Tibial nerve (tissue), 4 donors: ENCODE measurements at regions not wholly inside any gene's neighbourhood (a gene's known extent, or its start where the extent isn't known, plus 50 kb on each side); places are given as distances from the start of the nearest gene placed in this dataset.

ENCODE experiments used
- DNase-seq, 2 donors: peaks; one replicate each; pipeline ENCODE4 v3.0.0-alpha.2; 2019; ENCODE audit warnings: low spot score in 2 of 2
- H3K27ac ChIP-seq, 4 donors: fragments of 200-600 bp; sonication (generic) in 3 of 4; one replicate each; pipeline ENCODE4 v1.5.1; 2017 to 2019; ENCODE audit warnings: mild to moderate bottlenecking in 1 of 4
- H3K27me3 ChIP-seq, 2 donors: fragments of 200-600 bp; sonication (generic) in 1 of 2; one replicate each; pipeline versions ENCODE4 v1.5.1 to v1.6.0; 2017 to 2019
- H3K36me3 ChIP-seq, 3 donors: fragments of 200-600 bp; sonication (generic); one replicate each; pipeline ENCODE4 v1.5.1; 2018 to 2019
- H3K4me1 ChIP-seq, 4 donors: fragments of 200-600 bp; sonication (generic) in 3 of 4; one replicate each; pipeline ENCODE4 v1.5.1; 2017 to 2019
- H3K4me3 ChIP-seq, 4 donors: fragments of 200-600 bp; sonication (generic) in 3 of 4; one replicate each; pipeline ENCODE4 v1.5.1; 2017 to 2019; ENCODE audit warnings: mild to moderate bottlenecking in 1 of 4, moderate library complexity in 1 of 4
- H3K9me3 ChIP-seq, 4 donors: fragments of 200-600 bp; sonication (generic) in 3 of 4; one replicate each; pipeline ENCODE4 v1.5.1; 2017 to 2019
- CTCF ChIP-seq, 5 experiments: fragments of 200-600 bp in 3 of 5; fragments of 450-650 bp in 2 of 5; sonication (generic) in 3 of 5; IDR thresholded peaks; one replicate each; pipeline ENCODE4 v1.5.1; 2016 to 2019; ENCODE audit warnings: antibody characterized with exemption in 5 of 5, mild to moderate bottlenecking in 3 of 5, moderate library complexity in 2 of 5
- EP300 ChIP-seq, 2 donors: sonication (generic); formaldehyde crosslinking; IDR thresholded peaks; one replicate each; pipeline ENCODE4 v1.6.1; 2017; ENCODE audit warnings: antibody characterized with exemption in 2 of 2, mild to moderate bottlenecking in 1 of 2
- POLR2A ChIP-seq, 2 donors: fragments of 450-650 bp; IDR thresholded peaks; one replicate each; pipeline ENCODE4 v1.6.1; 2017; ENCODE audit warnings: antibody characterized with exemption in 2 of 2, mild to moderate bottlenecking in 2 of 2, moderate library complexity in 2 of 2
- WGBS, 2 donors: methylation state at CpG; one replicate each; pipeline ENCODE4 v1.1.5; 2018; 5-methylcytosine and 5-hydroxymethylcytosine counted together

- whole genome bisulfite sequencing, 2 donors, result 64 to 69% methylated on average over 6 of the region's 6 CpGs
- DNase-seq, result no peak
- no peaks in the 10 kb centered on the region for H3K27me3 ChIP-seq
- H3K4me3 ChIP-seq, result no peak overlapping the region
- TF ChIP-seq EP300 (IDR thresholded peaks at IDR 0.05) (no peak), POLR2A (IDR thresholded peaks at IDR 0.05) (no peak), CTCF (IDR thresholded peaks at IDR 0.05) (no peak)
- H3K36me3 ChIP-seq, result no peaks in the 10 kb centered on the region
- H3K4me1 ChIP-seq, result no peaks in the 10 kb centered on the region
- no peaks in the 10 kb centered on the region for H3K9me3 ChIP-seq
- H3K27ac ChIP-seq, result no peak overlapping the region
These were observed 103.9 kb upstream of the RET start for GRCh38 chr10:42972946-42973345.

GRCh38 chr10:42973411-42973810 lies 103.5 kb upstream of the RET start:
- TF ChIP-seq POLR2A (IDR thresholded peaks at IDR 0.05) (no peak), EP300 (IDR thresholded peaks at IDR 0.05) (no peak), CTCF (IDR thresholded peaks at IDR 0.05) (no peak)
- Histone ChIP-seq H3K4me3 (no peak overlapping the region), H3K27ac (no peak overlapping the region), H3K9me3 (no peaks in the 10 kb centered on the region), H3K4me1 (no peaks in the 10 kb centered on the region), H3K27me3 (no peaks in the 10 kb centered on the region), H3K36me3 (no peaks in the 10 kb centered on the region)
- DNase-seq, result no peak
- WGBS, 2 donors, result 70 to 73% methylated on average over 6 of the region's 6 CpGs

- WGBS, 2 donors, result 80 to 82% methylated on average over 9 of the region's 9 CpGs
- Histone ChIP-seq H3K27me3 (no peaks in the 10 kb centered on the region), H3K4me1 (no peaks in the 10 kb centered on the region), H3K36me3 (no peaks in the 10 kb centered on the region), H3K4me3 (no peak overlapping the region), H3K27ac (no peak overlapping the region), H3K9me3 (no peaks in the 10 kb centered on the region)
- TF ChIP-seq POLR2A (IDR thresholded peaks at IDR 0.05), result no peak
- no peak for TF ChIP-seq CTCF (IDR thresholded peaks at IDR 0.05)
- TF ChIP-seq EP300 (IDR thresholded peaks at IDR 0.05), result no peak
- DNase-seq, result no peak
These were observed 102.8 kb upstream of the RET start for GRCh38 chr10:42973870-42974692.

- Histone ChIP-seq H3K36me3 (no peaks in the 10 kb centered on the region), H3K27ac (no peak overlapping the region), H3K27me3 (no peaks in the 10 kb centered on the region), H3K9me3 (no peaks in the 10 kb centered on the region), H3K4me1 (no peaks in the 10 kb centered on the region), H3K4me3 (no peak overlapping the region)
- TF ChIP-seq CTCF (IDR thresholded peaks at IDR 0.05) (no peak), POLR2A (IDR thresholded peaks at IDR 0.05) (no peak), EP300 (IDR thresholded peaks at IDR 0.05) (no peak)
- 76 to 89% methylated on average over 3 of the region's 3 CpGs for WGBS, 2 donors
- DNase-seq, result no peak
These were observed 102.2 kb upstream of the RET start for GRCh38 chr10:42974693-42975002.

GRCh38 chr10:42975005-42975493 lies 101.8 kb upstream of the RET start:
- Histone ChIP-seq H3K9me3 (no peaks in the 10 kb centered on the region), H3K4me1 (no peaks in the 10 kb centered on the region), H3K36me3 (no peaks in the 10 kb centered on the region), H3K27me3 (no peaks in the 10 kb centered on the region), H3K4me3 (no peak overlapping the region), H3K27ac (no peak overlapping the region)
- no peak for TF ChIP-seq EP300 (IDR thresholded peaks at IDR 0.05)
- no peak for TF ChIP-seq CTCF (IDR thresholded peaks at IDR 0.05)
- TF ChIP-seq POLR2A (IDR thresholded peaks at IDR 0.05), result no peak
- no peak for DNase-seq
- WGBS, 2 donors, result 68% methylated on average over 4 of the region's 4 CpGs
